DOHH2 (cell line): ENCODE measurements at regions not wholly inside any gene's neighbourhood (a gene's known extent, or its start where the extent isn't known, plus 50 kb on each side); places are given as distances from the start of the nearest gene placed in this dataset.

Experiments used
- EZH2phosphoT487 ChIP-seq: fragments of 200-600 bp; sonication (generic); IDR thresholded peaks from 2 replicates; pipeline ENCODE4 v1.6.1; 2017; ENCODE audit warnings: borderline replicate concordance, mild to moderate bottlenecking, antibody characterized with exemption, low read length, moderate library complexity, mixed read lengths
- TF ChIP-seq, protein P1 (sequence below): fragments of 200-600 bp; sonication (generic); IDR thresholded peaks from one replicate; pipeline ENCODE4 v1.5.1; 2014; ENCODE audit warnings: antibody characterized with exemption, mild to moderate bottlenecking, low read depth, low read length; ENCODE audit not compliant: poor library complexity, severe bottlenecking

GRCh38 chr3:117191245-117191644, 481.7 kb downstream of the TUSC7 start:
- TF ChIP-seq EZH2phosphoT487: no peak
- TF ChIP-seq, protein P1, sequence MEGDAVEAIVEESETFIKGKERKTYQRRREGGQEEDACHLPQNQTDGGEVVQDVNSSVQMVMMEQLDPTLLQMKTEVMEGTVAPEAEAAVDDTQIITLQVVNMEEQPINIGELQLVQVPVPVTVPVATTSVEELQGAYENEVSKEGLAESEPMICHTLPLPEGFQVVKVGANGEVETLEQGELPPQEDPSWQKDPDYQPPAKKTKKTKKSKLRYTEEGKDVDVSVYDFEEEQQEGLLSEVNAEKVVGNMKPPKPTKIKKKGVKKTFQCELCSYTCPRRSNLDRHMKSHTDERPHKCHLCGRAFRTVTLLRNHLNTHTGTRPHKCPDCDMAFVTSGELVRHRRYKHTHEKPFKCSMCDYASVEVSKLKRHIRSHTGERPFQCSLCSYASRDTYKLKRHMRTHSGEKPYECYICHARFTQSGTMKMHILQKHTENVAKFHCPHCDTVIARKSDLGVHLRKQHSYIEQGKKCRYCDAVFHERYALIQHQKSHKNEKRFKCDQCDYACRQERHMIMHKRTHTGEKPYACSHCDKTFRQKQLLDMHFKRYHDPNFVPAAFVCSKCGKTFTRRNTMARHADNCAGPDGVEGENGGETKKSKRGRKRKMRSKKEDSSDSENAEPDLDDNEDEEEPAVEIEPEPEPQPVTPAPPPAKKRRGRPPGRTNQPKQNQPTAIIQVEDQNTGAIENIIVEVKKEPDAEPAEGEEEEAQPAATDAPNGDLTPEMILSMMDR: no peak
